NB4 (cell line): ENCODE measurements at regions not wholly inside any gene's neighbourhood (a gene's known extent, or its start where the extent isn't known, plus 50 kb on each side); places are given as distances from the start of the nearest gene placed in this dataset.

ENCODE experiments used
- DNase-seq: peaks from one replicate; pipeline ENCODE4 v3.0.0; 2010; ENCODE audit warnings: low read depth
- H3K4me3 ChIP-seq: one replicate; pipeline ENCODE4 v1.5.1; 2011; ENCODE audit warnings: mild to moderate bottlenecking, low read depth, low read length, moderate library complexity
- CTCF ChIP-seq: IDR thresholded peaks from one replicate; pipeline ENCODE4 v1.5.1; 2012; ENCODE audit warnings: low read depth, low read length
- MAX ChIP-seq: IDR thresholded peaks from 2 replicates; pipeline ENCODE4 v1.6.1; 2011; ENCODE audit warnings: low read depth, low read length
- MYC ChIP-seq: IDR thresholded peaks from 2 replicates; pipeline ENCODE4 v1.6.1; 2011; ENCODE audit warnings: low read depth, low read length
- POLR2A ChIP-seq: IDR thresholded peaks from 2 replicates; pipeline ENCODE4 v1.6.1; 2011; ENCODE audit warnings: mild to moderate bottlenecking; ENCODE audit not compliant: insufficient read length; ENCODE audit errors: extremely low read depth

DNA sequence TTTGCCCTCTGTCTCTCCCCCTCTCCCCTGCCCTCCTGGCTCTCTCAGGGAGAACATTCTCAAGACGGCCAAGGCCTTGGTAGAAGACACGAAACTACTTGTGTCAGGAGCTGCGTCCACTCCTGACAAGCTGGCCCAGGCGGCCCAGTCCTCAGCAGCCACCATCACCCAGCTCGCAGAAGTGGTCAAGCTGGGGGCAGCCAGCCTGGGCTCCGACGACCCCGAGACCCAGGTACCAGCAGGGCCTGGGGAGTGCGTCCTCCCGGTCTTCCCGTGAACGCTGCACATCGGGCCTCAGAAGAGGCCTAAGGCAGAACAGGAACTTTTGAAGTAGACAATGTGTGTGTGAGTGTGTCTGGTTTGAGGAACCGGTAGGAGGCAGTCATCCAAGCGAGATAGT, 245.4 kb upstream of the TPM1 start:
- TF ChIP-seq POLR2A: no peak
- no peak for TF ChIP-seq MYC
- no peak for TF ChIP-seq CTCF
- no peak for TF ChIP-seq MAX
- no peak for DNase-seq
- H3K4me3 ChIP-seq: no peak overlapping the region

GRCh38 chr15:62798536-62798935, 244.0 kb upstream of the TPM1 start:
- H3K4me3 ChIP-seq: no peak overlapping the region
- DNase-seq: no peak
- TF ChIP-seq MAX (no peak), MYC (no peak), CTCF (no peak), POLR2A (no peak)

GRCh38 chr15:62799037-62799436, 243.5 kb upstream of the TPM1 start:
- TF ChIP-seq CTCF: no peak
- TF ChIP-seq MYC: no peak
- TF ChIP-seq POLR2A: no peak
- no peak for TF ChIP-seq MAX
- DNase-seq: no peak
- H3K4me3 ChIP-seq: no peak overlapping the region

- no peak for TF ChIP-seq MAX
- TF ChIP-seq MYC: no peak
- TF ChIP-seq POLR2A: no peak
- TF ChIP-seq CTCF: no peak
- no peak overlapping the region for H3K4me3 ChIP-seq
- no peak for DNase-seq
Measured at GRCh38 chr15:62799919-62800318, 242.6 kb upstream of the TPM1 start.

- H3K4me3 ChIP-seq: no peak overlapping the region
- TF ChIP-seq POLR2A (no peak), MYC (no peak), CTCF (no peak), MAX (no peak)
- DNase-seq: no peak
Measured at GRCh38 chr15:62802612-62803011, 239.9 kb upstream of the TPM1 start.
